ENCODE measurements at regions not wholly inside any gene's neighbourhood (a gene's known extent, or its start where the extent isn't known, plus 50 kb on each side); places are given as distances from the start of the nearest gene placed in this dataset.

DNA sequence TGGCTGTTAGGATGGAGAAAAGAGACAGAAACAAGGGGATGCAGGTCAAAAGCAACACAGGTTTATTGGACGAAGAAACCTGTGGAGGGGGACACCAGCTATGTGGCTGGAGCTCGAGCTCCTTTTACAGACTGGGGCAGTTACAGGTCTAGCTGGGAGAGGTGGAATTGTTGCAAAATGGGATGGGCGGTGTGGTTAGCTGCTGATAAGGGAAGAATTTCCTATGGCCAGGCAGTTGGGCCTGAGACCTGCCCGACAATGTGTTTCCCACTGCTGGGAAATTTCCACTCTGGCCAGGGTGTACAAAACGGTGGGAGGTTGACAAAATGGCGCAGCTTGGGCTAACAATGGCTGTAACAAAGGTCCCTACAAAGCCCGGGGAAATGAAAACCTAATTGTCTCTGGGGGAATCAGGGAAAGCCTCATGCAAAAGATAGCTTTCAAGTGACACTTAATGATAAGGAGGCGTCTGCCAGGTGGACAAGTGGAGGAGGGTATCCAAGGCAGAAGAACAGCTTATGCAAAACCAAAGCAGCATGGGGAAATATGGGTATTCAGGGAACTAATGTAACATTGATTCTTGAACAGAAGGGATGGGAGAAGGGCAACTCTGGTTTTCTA is 137.4 kb upstream of the SGO1 start:
- Mint-ChIP-seq H3K27ac (ENCODE audit: unreplicated experiment) (no peak overlapping the region), H3K4me3 (ENCODE audit: unreplicated experiment) (no peak overlapping the region), H3K27me3 (ENCODE audit: unreplicated experiment) (no peaks in the 10 kb centered on the region), H3K9me3 (ENCODE audit: unreplicated experiment) (peaks cover 2% of the 10 kb centered on the region), H3K4me1 (ENCODE audit: low read depth, unreplicated experiment) (peaks cover 5% of the 10 kb centered on the region), H3K36me3 (ENCODE audit: unreplicated experiment) (no peaks in the 10 kb centered on the region)
- TF ChIP-seq, protein P1, sequence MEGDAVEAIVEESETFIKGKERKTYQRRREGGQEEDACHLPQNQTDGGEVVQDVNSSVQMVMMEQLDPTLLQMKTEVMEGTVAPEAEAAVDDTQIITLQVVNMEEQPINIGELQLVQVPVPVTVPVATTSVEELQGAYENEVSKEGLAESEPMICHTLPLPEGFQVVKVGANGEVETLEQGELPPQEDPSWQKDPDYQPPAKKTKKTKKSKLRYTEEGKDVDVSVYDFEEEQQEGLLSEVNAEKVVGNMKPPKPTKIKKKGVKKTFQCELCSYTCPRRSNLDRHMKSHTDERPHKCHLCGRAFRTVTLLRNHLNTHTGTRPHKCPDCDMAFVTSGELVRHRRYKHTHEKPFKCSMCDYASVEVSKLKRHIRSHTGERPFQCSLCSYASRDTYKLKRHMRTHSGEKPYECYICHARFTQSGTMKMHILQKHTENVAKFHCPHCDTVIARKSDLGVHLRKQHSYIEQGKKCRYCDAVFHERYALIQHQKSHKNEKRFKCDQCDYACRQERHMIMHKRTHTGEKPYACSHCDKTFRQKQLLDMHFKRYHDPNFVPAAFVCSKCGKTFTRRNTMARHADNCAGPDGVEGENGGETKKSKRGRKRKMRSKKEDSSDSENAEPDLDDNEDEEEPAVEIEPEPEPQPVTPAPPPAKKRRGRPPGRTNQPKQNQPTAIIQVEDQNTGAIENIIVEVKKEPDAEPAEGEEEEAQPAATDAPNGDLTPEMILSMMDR (IDR thresholded peaks at IDR 0.05; ENCODE audit: partially characterized antibody, unreplicated experiment): no peak
- no peak for DNase-seq

DNA sequence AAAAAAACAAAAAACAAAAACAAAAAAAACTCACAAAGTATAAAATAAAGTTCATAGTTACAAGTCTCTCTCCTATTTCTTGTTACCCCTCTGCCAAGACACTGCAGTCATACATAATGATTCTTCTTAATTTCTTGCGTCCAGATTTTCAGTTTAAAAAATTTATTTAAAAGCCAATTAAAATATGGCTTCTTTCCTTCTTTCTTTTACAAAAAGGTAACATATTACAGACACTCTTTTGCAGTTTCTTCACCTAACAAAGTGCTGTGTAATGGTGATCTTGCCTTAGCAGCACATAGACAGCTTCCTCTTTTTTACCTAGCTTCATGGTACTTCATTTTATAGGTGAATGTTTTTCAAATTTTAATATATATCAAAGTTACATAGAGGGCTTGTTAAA is 136.1 kb upstream of the SGO1 start:
- Mint-ChIP-seq H3K27ac (ENCODE audit: unreplicated experiment) (no peak overlapping the region), H3K9me3 (ENCODE audit: unreplicated experiment) (peaks cover 2% of the 10 kb centered on the region), H3K4me1 (ENCODE audit: low read depth, unreplicated experiment) (peaks cover 5% of the 10 kb centered on the region), H3K27me3 (ENCODE audit: unreplicated experiment) (no peaks in the 10 kb centered on the region), H3K4me3 (ENCODE audit: unreplicated experiment) (no peak overlapping the region), H3K36me3 (ENCODE audit: unreplicated experiment) (no peaks in the 10 kb centered on the region)
- DNase-seq: no peak
- TF ChIP-seq, protein P1 (IDR thresholded peaks at IDR 0.05; ENCODE audit: partially characterized antibody, unreplicated experiment): no peak

DNA sequence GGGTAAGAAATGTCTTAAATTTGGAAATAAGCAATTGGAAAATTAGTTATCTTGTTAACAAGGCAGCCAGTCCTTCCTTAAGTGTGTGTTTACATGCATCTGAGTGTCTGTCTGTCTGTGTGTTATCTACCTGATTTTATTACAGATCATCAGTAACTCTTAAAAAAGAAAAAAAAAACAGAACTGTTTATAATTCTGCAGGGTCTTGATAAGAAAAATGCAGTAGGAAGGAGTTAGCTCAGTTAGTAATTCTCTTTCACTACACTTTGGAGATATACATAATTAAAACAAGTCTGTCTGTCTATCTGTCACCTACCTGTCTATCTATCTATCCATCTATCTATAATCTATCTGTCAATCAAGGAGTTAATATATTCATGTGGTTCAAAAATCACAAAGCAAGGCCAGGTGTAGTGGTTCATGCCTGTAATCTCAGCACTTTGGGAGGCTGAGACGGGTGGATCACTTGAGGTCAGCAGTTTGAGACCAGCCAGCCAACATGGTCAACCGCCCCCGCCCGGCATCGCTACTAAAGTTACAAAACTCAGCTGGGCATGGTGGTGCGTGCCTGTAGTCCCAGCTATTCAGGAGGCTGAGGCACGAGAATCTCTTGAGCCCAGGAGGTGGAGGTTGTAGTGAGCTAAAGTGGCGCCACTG is 135.5 kb upstream of the SGO1 start:
- no peaks in the 10 kb centered on the region for H3K27me3 Mint-ChIP-seq (ENCODE audit: unreplicated experiment)
- DNase-seq: no peak
- peaks cover 1% of the 10 kb centered on the region for H3K36me3 Mint-ChIP-seq (ENCODE audit: unreplicated experiment)
- H3K4me1 Mint-ChIP-seq (ENCODE audit: low read depth, unreplicated experiment): peaks cover 5% of the 10 kb centered on the region
- H3K27ac Mint-ChIP-seq (ENCODE audit: unreplicated experiment): no peak overlapping the region
- peaks cover 2% of the 10 kb centered on the region for H3K9me3 Mint-ChIP-seq (ENCODE audit: unreplicated experiment)
- TF ChIP-seq, protein P1 (IDR thresholded peaks at IDR 0.05; ENCODE audit: partially characterized antibody, unreplicated experiment): no peak
- H3K4me3 Mint-ChIP-seq (ENCODE audit: unreplicated experiment): no peak overlapping the region

DNA sequence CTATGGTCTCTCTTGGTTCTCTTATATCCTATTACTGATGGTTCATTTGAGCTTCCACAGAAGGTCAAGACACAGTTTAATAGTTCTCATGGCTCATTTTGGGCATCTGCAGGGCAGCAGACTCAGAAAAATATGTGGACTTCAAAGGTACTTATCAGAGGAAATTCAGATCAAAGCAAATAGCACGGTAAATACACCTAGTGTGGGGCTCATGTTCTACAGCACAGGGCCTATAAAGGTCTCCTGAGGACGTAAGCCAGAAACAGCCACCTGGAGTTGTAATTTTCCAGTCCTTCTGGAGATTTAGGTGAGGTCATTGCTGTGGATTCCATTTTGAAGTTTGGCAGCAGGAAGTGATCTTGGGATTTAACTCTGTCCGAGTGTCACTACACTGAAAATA is 134.5 kb upstream of the SGO1 start:
- no peak for DNase-seq
- Mint-ChIP-seq H3K4me1 (ENCODE audit: low read depth, unreplicated experiment) (peaks cover 5% of the 10 kb centered on the region), H3K9me3 (ENCODE audit: unreplicated experiment) (peaks cover 2% of the 10 kb centered on the region), H3K4me3 (ENCODE audit: unreplicated experiment) (no peak overlapping the region), H3K27ac (ENCODE audit: unreplicated experiment) (no peak overlapping the region), H3K27me3 (ENCODE audit: unreplicated experiment) (no peaks in the 10 kb centered on the region), H3K36me3 (ENCODE audit: unreplicated experiment) (peaks cover 4% of the 10 kb centered on the region)
- TF ChIP-seq, protein P1 (IDR thresholded peaks at IDR 0.05; ENCODE audit: partially characterized antibody, unreplicated experiment): no peak

DNA sequence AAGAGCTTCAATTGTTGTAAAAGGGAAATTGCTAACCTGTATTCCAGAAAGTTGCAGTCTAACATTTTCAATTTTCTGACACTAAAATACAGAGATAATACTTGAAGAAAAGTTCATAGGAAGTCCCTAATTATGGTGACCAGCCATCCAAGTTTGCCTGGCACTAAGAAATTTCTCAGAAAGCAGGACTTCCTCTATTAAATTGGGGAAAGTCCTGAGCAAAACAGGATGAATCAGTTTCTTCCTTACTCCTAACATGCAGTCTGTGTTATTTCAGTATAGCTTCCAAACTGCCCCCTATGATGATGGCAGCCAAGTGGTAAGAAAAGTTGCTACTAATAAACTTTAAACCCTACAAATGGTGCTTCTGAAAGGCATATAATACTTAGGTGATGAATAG is 133.5 kb upstream of the SGO1 start:
- no peak for DNase-seq
- peaks cover 4% of the 10 kb centered on the region for H3K36me3 Mint-ChIP-seq (ENCODE audit: unreplicated experiment)
- no peak overlapping the region for H3K27ac Mint-ChIP-seq (ENCODE audit: unreplicated experiment)
- no peaks in the 10 kb centered on the region for H3K27me3 Mint-ChIP-seq (ENCODE audit: unreplicated experiment)
- peaks cover 5% of the 10 kb centered on the region for H3K4me1 Mint-ChIP-seq (ENCODE audit: low read depth, unreplicated experiment)
- H3K9me3 Mint-ChIP-seq (ENCODE audit: unreplicated experiment): peaks cover 2% of the 10 kb centered on the region
- TF ChIP-seq, protein P1 (IDR thresholded peaks at IDR 0.05; ENCODE audit: partially characterized antibody, unreplicated experiment): no peak
- no peak overlapping the region for H3K4me3 Mint-ChIP-seq (ENCODE audit: unreplicated experiment)

Data from glutamatergic neuron (in vitro differentiated cells).